HG02642 (cell line): ENCODE measurements at regions not wholly inside any gene's neighbourhood (a gene's known extent, or its start where the extent isn't known, plus 50 kb on each side); places are given as distances from the start of the nearest gene placed in this dataset.

Experiments used
- ATAC-seq: cut with Tn5 transposase; IDR thresholded peaks from one replicate; pipeline ENCODE4 v1.9.1; 2021; ENCODE audit warnings: mild to moderate bottlenecking; ENCODE audit not compliant: unreplicated experiment, poor library complexity

DNA sequence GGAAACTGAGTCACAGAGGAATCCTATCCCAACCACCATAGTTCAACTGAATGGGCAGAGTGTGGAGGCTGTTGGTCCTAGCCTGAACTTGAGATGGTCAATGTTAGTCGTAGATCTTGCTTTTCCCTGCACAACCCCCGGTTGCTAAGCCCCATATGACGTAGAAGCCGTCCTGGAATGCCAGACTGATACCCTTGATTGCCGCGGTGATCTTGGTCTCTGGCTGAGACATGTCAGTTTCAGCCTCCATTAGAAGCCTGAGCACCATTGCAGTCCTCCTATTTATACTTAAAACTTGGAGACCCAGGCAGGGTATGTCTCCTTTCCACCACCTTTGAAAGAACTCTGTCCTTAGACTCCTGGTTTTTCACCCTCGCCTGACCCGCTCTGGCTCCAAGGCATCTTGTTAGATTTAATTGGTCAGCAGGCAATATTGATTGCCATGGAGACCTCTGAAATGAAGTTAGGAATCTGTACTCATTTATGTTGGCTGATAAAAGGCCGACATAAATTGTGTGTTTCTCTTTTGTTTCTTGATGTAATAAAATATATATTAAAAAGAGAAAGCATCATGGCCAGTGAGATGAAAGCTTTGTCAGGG is 53.4 kb downstream of the RPLP1 start:
- ATAC-seq: no peak

DNA sequence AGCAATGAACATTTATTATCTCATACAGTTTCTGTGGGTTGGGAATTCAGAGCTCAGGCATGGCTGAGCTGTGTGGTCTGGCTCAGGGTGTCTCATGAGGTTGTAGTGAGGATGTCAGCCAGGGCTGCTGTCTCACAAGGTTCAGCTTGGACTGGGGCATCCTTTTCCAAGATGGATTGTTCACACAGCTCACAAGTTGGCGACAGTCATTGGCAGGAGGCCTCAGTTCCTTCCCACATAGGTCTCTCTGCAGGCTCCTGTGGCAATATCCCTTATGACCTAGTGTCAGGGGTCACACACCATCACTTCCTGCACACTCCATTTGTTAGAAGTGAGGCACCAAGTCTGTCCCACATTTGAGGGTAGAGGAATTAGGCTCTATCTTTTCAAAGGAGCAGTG is 56.0 kb downstream of the RPLP1 start:
- ATAC-seq: no peak

DNA sequence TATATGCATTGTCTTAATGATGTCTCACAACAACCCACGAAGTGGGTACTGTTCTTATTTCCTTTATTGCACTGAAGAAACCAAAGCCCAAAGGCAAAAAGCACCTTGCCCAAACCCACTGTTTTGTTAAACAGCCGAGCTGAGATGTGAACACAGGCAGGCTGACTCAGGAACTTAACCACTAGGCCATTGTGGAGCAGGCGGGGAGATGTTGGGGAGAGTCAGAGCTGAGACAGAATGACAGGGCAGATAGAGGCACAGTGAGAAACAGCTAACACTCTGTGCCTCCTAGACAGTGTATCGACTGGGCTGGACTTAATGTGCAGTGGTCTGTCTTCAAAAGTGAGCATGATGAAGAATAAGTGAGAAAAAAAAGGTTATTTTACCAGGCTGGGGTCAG is 56.5 kb downstream of the RPLP1 start:
- no peak for ATAC-seq

DNA sequence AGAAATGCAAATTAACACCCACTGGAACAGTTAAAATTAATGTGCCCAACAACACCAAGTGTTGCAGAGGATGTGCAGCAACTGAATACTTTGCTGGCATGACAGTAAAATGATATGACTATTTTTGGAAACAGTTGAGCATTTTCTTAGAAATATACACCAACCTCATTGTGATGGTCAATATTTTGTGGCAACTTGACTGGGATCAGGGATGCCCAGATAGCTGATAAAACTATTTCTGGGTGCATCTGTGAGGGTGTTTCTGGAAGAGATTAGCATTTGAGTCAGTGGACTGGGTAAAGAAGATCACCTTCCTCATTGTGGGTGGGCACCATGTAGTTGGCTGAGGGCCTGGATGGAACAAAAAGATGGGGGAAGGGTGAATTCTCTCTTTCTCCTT is 57.9 kb downstream of the RPLP1 start:
- ATAC-seq: no peak

DNA sequence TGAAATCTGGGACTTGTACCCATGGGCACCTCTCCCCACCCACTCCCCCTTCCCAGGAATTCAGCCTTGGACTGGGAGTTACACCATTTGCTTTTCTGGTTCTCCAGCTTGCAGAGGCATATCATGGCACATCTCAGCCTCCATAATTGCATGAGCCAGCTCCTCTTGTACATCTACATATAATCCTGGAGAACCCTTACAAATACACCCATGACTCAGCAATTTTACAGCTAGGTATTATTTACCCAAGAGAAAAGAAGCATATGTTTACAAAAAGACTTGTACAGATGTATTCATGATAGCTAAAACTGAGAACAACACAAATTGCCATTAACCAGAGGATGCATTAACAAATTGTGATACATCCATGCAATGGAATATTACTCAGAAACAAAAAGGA is 58.4 kb downstream of the RPLP1 start:
- no peak for ATAC-seq

DNA sequence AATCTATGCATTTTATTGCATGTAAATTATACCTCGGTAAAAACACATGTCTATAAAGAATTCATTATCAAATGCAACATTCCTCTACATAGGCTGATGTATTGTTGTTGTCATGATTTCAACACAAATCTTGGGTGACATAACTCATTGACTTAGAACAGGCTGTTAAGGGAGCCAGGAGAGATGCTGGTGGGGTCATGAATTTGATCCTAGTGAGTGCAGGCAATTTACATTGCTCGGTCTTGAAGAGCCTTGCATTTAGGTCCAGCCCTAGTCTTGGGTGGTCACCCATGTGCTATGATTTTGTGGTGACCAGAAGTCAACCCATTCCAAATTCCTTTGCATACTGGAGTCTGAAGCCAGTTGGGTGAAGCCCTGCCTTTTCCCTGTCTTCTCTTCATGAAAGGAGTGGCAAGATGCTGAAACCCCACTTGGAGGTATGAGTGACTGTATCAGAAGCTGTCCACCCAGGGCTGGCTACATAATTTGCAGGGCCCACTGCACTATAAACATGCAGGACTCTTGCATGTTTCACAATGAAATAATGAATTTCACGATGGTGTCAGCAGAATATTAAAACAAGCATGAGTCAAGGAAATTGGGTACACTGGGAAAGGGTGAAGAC is 59.2 kb downstream of the RPLP1 start:
- ATAC-seq: no peak

DNA sequence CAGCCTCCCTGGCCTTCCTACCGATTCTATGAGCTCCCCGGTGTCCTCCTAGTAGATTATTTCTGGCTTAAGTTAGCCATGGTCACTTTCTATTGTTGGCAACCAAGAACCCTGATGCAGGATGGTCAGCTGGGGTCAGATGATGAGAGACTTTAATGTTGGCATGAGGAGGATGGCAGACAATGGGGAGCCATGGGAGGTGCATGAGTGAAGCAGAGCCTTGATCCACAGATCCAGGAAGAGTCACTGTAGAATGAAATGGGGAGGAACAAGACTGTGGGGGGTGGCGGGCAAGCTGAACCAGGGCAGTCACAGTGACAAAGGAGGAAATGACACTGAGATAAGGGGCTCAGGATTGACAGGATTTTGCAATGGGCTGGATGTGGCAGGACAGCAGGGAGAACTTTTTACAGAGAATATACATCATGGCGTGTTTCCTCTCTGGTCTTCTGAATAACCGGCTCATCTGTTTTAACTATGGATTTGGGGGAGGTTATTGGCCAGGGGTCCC is 60.9 kb downstream of the RPLP1 start:
- no peak for ATAC-seq

DNA sequence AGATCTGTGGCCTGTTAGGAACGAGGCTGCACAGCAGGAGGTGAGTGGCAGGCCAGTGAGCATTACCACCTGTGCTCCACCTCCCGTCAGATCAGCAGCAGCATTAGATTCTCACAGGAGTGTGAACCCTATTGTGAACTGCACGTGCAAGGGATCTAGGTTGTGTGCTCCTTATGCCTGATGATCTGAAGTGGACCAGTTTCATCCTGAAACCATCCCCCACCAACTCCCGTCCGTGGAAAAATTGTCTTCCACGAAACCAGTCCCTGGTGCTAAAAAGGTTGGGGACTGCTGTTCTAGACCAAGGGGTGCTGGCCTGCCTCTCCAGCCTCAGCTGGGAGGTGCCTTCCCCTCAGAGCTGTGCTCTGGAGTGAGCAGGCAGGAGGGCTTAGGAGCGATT is 61.4 kb downstream of the RPLP1 start:
- no peak for ATAC-seq

DNA sequence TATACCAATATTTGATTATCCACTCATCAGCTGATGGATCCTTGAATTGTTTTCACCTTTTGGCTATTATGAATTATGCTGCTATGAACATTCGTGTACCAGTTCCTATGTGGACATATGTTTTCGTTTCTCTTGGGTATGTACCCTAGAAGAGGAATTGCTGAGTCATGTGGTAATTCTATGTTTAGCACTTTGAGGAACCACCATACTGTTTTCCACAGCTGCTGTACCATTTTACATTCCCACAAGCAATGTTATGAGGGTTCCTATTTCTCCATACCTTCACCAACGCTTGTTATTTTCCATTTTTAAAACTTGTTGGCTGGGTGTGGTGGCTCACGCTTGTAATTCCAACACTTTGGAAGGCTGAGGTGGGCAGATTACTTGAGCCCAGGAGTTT is 62.9 kb downstream of the RPLP1 start:
- ATAC-seq: no peak

DNA sequence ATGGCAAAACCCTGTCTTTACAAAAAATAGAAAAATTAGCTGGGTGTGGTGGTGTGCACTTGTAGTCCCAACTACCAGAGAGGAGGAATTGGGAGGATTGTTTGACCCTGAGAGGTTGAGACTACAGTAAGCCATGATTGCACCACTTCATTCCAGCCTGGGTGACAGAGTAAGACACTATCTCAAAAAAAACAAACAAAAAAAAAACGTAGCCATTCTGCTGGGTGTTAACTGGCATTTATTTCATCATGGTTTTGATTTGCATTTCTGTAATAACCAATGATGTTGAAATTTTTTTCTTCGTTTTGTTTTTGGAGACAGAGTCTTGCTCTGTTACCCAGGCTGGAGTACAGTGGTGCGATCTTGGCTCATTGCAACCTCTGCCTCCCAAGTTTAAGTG is 63.3 kb downstream of the RPLP1 start:
- no peak for ATAC-seq

DNA sequence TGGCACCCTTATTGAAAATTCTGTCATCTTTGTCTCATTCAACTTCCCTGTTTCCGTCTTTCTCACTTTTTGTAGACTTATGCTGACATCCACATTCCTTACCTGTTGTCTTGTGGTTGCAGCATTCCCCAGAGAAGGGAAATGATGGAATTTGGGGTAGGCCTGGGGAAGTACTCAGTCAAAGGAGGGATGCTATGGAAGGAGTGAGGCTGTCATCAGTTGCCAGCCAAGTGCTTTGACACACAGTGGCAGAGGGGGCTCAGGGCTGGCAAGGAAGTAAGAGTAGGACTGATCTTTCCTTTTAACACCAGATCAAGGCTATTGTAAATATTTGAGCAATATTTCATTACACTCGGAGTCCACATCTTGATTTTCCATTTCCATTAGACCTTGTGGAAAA is 64.4 kb downstream of the RPLP1 start:
- ATAC-seq: no peak

DNA sequence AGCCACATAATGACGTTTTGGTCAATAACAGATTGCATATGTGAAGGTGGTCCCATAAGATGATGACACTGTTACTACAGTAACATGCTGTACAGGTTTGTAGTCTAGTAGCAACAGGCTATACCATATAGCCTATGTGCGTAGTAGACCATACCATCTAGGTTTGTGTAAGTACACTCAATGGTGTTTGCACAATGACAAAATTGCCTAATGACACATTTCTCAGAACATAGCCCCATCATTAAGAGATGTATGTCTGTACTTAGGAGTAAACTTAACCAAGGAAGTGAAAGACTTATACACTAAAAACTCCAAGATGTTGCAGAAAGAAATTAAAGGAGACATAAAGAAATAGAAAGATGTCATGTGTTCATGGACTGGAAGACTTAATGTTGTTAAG is 66.2 kb downstream of the RPLP1 start:
- no peak for ATAC-seq

DNA sequence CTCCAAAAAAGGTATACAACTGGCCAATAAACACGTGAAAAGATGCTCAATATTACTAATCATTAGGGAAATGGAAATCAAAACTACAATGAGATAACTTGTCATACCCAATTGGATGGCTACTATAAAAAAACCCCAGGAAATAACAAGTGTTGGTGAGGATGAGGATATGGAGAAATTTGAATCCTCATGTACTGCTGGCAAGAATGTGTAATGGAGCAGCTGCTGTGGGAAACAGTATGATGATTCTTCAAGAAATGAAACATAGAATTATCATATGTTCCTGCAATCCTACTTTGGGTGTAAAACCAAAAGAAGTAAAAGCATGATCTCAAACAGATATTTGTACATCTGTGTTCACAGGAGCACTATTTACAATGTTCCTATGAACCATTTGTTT is 67.4 kb downstream of the RPLP1 start:
- ATAC-seq: no peak

DNA sequence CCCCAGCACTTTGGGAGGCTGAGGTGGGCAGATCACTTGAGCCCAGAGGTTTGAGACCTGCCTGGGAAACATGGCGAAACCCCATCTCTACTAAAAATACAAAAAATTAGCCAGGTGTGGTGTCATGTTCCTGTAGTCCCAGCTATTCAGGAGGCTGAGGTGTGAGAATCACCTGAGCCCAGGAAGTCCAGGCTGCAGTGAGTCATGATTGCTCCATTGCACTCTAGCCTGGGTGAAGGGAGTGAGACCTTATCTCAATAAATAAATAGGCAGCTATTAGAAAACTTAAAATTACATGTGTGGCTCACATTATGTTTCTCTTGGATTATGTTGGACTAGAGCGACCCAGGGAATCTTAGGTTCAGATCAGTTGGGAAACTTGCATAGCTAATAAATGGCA is 69.7 kb downstream of the RPLP1 start:
- no peak for ATAC-seq

DNA sequence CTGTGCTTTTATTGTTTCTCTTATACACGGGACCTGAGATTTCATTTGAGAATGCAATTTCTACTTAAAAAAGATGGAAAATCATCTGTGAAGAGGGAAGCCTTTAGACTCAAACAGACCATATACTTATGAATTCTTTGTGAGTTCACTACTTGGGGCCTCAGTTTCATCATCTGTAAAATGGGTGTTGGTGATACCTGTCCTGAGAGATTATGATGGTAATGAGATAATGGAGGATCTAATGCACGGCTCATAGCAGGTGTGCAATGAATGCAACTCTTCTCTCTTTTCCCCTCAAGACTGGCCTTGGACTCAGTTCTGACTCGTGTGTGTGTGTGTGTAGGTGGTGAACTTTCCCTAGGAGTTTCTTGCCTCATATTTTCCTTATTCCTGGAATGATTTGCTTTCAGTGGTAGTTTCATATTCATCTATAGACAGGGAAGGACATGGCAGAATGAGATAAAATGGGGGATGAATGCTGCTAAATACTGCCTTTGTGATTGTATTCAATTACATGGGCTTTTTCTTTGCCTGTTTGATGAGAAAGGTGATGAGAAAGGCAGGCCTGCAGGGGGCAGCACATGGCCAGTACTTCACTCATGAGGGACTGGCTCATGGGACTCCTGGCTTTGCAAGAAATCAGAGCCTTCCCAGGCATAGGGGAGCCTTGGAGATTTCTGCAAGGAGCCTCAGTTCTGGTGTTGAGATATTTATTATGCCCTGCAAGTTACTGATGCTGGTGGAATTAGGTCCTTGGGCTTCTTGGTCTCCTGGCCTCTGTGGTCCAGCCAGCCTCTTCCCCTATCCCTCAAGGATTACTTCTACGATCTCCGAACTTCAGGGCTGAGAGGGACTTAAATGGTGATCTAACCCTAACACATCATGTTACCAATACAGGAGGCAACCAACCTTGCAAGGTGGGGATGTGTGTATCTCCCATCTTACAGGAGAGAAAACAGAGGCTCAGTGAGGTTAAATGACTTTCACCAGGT is 70.7 kb downstream of the RPLP1 start:
- no peak for ATAC-seq

DNA sequence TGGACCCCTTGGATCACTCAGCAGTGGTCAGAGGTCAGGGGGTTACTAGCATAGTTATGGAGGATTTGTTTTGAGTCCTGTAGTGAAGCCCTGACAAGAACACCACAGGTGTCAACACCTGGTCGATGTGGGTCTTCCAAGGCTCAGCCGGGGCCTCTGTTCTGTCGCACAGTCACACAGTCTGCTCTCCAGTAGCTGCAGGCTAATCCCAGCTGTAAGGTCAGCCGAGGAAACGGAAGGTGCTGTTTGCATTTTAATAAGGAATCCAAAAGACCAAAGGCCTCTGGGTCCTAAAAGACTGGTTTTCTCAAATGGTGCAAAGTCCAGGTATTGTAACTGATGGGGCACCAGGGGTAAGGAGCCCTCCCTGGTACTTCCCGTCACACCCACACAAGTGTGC is 71.7 kb downstream of the RPLP1 start:
- no peak for ATAC-seq

DNA sequence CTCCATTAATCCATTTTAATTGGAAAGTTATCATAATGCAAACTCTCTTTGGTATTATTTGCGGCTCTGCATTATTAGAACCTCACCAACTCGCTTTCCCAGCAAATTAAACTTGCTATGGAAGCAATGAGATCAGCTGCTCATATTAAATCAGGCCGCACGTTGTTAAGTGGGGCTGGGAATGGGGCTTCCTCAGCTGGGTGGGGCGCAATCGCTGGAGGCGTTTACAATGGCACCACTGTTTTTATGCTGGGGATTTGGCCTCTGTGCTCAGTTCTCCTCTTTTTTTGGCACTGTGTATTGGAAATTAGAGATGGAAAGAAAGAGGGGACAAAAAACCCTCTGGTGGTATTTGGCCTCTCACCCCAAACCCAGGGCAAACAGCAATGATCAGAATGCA is 72.2 kb downstream of the RPLP1 start:
- no peak for ATAC-seq

DNA sequence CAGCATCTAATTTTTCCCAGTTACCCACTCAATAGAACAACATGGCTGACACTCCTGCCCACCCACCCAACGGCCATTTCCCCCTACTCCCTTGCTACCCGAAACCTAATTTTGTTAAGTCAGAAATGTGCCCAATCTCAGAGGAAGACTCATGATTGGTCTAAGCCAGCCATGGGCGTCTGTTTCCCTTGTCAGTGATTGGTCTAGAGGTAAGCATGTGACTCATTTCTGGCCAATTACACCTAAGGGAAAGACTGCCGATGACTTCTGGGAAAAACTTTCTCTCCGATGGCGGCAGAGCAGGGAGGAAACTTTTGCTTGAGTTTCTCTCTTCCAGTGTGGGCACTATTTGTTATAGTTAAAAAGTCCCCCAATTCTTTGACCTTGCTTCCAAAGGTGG is 72.9 kb downstream of the RPLP1 start:
- no peak for ATAC-seq

DNA sequence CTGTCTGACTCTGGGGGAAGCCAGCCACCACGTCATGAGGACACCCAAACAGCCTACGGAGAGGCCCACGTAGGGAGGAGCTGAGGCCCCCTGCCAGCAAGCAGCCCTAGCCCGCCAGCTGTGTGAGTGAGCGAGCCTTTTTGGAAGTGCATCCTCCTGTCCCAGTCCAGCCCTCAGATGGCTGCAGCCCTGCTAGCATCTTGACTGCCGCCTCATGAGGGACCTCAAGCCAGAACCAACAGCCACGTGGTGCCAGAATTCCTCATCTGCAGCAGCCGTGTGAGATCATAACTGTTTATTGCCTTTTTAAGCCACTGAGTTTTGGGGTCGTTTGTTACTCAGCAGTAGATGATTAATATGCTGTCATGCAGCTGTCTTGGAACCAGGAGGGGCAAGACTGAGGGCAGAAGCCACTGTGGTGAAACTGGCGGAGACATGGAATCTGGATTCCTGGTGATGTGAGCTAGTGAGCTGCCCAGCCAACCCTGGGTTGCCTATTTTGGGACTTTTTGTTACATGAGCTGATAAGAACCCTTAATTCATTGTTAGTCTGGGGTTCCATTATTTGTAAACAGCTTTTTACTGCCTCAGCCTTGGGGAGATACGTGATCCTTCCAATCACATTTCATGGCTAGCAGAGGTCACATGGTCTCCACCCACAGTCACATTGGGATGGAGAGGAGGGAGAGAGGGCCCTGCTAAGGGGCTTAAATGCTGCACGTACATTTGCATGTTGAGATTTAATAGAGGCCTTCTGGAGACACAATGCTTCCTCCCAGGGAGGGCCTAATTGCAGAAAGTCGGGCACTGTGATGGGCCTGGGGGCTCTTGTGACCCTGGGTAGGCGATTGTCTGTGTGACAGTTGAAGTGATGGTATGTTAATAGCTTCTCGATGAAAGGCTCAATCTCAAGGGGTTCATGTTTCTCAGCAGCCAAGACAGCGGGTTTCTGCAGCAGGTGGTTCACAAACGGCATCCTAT is 73.8 kb downstream of the RPLP1 start:
- no peak for ATAC-seq

DNA sequence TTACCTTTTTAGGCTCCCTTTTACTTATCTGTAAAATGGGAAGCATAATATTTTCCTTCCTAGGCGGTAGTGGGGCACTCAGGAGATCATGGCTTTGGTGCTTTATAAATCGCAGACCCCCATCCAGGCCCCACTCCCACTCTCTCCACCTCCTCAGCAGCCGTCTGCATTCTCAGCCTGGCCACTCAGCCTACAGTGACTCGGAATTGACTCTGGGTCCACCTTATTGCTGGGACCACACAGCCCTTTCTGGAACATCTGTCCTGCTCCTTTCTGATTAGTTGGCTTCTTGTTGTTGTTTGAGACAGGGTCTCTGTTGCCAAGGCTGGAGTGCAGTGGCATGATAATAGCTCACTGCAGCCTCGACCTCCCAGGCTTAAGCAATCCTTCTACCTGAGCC is 76.5 kb downstream of the RPLP1 start:
- no peak for ATAC-seq
